HS-5 (cell line): ENCODE measurements at regions not wholly inside any gene's neighbourhood (a gene's known extent, or its start where the extent isn't known, plus 50 kb on each side); places are given as distances from the start of the nearest gene placed in this dataset.

ENCODE experiments used
- DNase-seq: peaks from one replicate; pipeline ENCODE4 v3.0.0-alpha.2; 2012; ENCODE audit warnings: low read depth

DNA sequence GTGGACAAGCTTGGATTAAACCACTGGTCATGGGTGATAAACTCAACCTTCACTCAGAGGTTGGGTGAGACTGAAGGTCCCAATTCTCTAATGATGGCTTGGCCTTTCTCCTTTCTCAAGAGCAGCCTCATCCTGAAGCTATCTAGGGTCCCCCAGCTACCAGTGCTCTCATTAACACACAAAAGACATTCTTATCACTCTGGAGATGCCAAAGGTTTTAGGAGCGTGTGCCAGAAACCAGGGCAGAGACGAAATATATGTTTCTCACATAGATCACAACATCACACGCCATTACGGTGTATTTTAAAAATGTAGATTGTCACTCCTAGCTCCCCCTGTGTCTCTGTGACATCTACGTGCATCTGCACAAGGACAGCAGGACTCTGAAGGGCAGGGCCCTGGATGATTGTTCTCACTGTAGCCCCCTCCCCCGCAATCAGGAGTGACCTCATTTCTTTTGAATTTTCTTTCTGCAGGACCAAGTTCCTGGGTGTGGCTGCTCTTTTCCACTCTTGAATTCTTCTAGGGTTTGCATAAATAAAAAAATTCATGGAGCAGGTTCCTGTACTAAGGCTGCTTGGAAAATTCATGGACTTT lies 311.3 kb downstream of the GADD45G start:
- no peak for DNase-seq

DNA sequence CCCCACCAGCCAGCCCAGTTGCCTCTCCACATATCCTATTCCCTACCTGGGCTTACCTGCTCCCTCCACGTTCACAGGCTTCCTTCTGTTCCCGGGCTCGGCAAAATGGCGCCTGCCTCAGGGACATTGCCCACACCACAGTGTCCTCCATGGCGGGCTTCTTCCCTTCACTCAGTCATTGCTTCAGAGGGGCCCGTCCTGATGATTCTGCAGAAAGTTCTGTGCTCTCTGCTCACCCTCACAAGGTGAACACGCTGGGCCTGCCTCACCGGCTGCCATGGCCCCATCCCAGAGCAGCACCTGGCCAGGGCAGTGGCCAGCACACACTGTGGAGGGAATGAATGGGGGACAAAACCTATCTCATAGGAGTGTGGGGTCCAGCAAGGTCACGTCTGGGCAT lies 313.0 kb downstream of the GADD45G start:
- no peak for DNase-seq

DNA sequence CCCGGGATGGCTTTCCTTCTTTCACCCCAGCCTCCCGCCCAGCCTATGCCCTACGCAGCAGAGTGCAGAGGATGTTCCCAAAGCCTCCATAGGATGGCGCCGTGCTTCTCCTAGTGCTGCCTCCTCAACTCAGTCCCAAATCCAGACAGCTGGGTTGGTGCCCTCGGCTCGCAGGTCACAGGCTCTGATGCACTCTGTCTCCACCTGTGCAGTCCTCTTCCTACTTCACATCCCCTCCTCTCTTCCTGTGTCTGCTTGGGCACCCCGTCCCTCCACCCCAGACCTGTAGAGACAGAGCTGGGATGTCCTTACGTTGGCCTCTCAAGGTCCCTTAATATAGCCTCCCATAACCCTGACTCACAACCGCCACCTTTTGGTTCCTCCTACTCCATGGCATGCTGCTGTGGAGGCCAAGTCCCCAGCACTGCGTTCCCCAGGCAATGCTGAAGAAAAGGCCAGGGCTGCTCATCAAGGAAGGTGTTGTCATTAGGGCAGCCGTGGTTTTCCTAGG lies 314.4 kb downstream of the GADD45G start:
- no peak for DNase-seq

DNA sequence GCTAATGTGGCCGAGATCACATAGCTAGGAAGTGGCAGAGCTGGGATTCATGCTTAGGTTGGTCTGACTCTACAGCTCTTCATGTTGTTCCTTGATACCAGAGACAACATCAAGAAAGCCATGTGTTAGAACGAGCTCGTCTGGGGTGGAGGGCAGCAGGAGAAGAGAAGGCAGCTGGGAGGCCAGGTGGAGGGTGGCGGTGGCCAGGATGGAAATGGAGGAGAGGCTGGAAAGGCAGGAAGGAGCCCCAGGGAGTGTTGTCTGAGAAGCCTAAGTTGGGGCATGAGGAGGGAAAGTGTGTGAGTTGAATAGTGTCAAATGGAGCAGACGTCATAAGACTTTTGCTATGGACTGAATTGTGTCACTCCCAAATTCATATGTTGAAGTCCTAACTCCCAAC lies 315.3 kb downstream of the GADD45G start:
- DNase-seq = no peak

DNA sequence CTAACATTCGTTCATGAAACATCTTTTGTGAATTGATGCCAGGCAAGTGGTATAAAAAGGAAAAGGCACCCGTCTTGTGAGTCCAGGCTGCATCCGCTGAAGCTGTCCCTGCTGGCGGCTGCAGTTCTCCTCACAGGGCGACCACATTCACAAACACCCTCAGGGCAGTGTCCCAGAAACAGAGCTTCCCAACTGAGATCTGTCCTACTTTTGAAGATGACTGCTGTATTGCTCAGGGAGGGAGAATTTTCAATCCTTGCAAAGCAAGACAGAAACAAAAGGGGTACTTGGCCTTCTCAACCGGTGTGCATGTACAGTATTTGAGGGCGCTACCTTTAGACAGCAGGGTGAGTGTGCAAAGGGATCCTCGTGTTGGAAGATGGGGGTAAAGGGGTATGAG lies 316.1 kb downstream of the GADD45G start:
- DNase-seq = no peak

DNA sequence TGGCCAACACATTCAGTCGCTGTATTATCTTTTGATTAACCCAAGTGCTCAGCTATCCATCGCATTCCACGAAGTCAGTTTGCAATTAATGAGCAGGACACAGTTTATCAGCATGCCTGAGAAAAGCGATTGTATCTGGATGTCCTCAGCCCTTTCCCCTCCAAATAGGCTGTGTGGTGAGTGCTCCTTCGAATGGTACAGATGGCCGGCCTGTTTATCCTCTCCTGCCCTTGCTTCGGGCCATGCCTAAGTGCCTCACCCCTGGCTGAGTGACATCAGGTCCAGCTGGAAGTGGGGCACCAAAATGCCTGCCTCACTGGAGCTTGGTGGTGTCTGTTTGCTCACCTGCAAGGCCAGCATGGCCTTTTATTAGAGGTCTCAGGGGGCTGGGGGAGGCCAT lies 317.3 kb downstream of the GADD45G start:
- DNase-seq = no peak

DNA sequence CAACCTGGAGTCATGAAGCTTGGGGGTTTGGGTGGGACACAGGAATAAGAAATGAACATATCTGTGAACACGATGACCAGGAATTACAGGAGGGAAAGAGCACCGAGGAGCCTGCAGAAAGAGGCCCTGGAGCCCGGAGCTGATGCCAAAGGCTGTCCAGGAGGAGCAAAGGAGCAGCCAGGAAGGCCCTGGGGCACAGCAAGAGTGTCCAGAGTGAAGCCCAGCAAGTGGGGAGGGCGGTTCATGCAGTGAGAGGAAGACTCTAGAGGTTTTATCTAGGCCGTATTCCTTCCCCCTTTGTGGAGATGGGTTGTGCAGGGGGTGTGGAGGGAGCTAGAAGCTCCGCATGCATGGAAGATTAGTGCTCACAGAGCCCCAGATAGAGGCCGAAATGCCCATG lies 318.4 kb downstream of the GADD45G start:
- no peak for DNase-seq

DNA sequence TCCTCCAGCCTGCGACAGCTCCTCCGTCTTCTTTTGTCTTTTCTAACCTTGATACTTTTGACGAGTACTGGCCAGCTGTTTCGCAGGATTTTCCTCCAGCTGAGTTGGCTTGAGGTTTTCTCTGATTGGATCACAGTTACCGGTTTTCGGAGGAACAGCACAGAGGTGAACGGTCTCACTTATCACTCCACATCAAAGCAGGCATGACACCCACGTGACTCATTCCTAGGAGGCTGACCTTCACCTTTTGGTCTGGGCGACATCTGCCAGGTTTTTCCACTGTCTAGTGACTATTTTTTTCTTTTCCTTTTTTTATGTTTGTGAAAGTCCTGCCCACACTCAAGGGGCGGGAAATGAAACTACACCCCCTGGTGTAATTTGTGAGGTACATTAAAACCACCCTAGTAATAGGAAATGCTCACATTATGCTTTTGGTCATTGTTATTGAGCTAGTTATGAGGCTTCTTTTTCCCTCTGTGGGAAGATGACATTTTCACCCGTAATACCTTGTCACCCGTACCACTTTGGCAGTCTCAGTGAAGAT lies 319.2 kb downstream of the GADD45G start:
- DNase-seq = no peak

DNA sequence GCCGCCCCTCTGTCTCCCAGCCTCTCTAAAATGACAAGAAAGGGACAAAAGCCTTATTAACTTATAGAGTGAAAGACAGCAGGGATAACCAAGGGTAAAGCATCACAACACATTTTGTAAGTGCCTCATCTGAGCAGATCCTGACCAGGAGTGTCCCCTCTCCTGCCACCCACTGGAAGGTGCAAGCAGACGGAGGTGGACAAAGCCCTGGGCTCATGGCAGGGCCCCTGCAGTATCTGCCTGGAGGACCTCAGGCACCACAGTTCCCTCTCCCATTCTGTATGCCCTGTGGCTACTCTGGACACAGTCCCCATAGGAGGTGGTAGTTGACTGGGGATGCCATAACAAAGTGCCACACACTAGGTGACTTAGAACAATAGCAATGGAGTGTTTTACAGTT lies 319.8 kb downstream of the GADD45G start:
- DNase-seq = no peak

DNA sequence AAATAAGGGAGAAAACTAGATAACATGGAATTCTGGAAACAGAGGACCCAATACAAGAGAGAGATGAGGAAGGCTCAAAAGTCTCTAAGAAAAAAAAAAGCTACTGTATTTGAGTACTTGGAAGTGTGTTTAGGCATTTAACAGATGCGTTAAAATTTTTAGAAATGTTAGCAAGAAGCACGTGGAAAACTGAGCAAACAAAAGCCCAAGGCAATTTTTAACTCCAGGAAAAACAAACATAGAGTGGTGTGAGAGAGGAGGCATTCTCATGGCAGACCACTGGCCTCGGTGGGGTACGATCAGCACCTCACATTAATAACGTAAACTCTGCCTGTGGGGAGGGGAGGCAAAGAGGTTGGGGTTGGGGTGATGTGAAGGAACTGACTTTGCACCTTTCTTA lies 321.4 kb downstream of the GADD45G start:
- DNase-seq = no peak

DNA sequence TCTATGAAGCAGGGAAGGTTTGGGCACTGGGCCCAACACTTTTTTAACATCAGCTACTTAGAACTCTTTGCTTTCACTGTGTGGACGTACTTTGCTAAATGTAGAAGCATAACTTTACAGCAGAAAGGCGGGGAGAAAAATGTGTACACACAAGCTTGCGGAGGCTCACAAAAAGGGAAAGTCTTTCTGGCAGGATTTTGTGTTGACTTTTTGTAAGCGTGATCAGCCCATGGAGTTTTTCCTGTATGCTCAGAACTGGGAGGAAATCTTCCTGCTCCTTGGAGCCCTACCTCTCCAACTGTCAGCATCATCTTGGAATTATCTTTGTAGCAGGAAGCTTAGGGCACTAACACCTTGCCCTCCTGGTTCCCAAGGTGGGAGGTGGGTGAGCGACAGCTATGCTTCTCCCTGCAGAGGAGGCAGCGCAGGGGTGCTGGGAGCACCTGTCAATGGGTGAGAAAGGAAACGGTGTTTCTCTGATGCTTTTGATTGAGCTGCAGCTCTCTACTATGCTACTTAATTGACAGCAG lies 321.9 kb downstream of the GADD45G start:
- no peak for DNase-seq

DNA sequence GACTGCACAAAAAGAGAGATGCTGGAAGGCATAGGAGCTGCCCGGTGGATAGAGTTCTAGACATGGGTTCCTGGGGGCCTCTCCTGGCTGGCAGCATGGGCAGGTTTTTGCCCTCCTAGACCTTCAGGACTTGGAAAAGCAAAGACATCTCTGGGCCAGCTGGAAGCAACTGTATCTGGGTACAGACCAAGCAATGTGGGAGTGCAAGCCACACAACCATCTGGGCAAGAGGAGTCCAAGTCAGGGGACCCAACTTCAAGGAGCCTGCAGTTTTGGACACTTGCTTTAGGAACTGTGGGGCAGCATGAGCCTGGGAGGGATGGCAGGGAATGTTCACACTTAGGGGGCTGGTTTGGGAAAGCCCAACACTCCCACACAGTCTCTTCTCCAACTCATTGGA lies 323.3 kb downstream of the GADD45G start:
- DNase-seq = no peak

DNA sequence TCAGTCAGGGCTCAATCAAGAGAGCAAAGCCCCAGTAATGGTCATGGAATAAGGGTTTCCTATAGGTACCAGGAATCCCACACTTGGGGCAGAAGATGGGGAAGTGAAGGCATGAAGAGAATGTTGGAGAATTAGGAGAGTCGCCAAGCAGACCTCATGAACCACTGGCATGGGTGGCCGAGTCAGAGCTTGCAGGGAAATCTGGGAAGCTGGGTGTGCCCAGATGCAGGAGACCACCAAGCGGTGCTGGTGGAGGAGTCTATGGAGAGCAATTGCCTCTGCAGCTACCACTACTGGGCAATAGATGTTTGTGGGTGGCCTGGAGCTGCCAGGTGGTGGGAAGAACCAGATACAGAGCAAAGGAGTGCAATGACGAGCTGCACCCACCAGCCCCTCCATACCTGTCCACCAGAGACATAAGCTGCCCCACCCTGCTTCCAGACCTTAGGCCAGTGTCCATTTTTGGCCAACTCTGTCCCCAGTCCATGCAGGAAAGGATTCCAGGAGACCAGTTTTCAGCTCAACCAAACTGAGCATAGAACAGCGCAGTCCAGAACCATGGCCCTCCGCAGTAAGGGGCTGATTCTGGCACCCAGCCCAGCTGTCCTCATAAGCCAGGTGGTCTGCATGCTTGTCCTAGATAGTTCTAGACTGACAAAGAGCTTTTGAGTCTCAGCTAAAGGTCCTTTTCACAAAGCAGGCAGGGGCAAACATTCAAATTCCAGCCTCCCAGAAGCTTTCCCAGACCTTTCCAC lies 323.9 kb downstream of the GADD45G start:
- no peak for DNase-seq

DNA sequence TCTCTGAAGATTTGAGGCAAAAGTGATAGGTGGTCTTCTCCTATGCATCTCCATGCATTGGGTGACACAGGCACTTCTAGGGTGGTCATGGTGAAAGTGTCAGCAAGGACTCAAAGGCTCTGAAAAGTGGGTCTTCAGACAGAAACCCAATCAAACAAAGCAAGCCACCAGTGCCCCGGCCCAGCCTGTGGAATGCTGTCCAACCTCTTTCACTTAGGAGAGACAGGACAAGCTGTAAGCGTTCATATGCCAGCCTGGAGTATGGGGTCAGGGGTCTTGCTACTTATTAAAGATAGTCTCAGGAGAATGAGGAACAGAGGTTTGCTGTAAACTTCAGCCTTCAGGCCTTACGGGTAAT lies 324.5 kb downstream of the GADD45G start:
- no peak for DNase-seq

DNA sequence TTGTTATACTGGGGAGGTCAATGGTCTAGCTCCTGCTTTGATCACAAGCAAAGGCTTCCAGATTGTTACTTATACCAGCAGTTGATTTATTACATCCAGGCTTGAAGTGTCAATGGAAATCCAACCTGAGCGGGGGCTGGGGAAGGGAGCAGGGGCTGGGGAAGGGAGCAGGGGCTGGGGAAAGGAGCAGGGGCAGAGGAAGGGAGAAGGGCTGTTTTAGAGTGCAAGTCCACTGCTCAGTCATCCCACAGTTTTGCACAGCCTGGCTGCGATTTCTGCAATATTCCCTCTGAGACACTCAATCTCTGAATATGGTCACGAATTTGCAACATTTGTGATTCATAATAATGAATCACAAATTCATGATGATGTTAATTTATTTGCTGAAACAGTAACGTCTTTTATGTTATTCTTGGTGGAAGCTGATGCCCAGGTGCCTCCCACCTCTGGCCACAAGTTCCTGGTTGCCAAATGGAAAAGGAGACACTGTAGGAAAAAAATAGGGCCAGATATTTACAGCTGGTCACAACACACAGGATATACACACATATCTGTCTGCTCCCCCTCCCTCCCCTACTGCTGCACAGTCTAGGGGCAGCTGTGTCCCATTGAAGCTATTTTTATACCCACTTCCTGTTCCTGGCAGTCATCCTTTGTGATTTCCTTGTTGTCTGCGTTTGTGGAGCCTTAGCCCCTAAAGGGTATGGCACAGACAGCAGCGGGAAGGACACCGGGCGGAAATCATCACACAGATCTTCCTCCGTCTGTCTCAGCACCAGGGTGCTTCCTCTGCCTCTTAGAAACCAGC lies 325.1 kb downstream of the GADD45G start:
- DNase-seq = no peak

DNA sequence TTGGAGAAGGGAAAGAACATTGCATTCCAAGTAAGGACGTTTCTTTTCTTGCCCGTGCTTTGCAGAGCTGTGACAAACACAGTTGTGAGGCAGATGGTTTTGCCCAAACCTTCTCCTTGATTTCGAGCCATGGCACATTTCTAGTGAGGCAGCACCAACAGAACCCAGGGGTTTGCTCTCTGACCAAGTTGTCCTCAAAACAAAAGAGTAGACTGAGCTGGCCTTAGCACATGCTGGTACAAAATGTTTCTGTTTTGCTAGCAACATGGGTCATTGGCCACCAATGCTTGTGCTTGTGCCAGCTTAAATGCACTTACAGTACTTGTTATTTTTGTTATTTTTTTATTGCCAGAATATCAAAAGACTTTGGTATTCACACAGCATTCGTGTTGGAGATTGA lies 328.8 kb downstream of the GADD45G start:
- no peak for DNase-seq

DNA sequence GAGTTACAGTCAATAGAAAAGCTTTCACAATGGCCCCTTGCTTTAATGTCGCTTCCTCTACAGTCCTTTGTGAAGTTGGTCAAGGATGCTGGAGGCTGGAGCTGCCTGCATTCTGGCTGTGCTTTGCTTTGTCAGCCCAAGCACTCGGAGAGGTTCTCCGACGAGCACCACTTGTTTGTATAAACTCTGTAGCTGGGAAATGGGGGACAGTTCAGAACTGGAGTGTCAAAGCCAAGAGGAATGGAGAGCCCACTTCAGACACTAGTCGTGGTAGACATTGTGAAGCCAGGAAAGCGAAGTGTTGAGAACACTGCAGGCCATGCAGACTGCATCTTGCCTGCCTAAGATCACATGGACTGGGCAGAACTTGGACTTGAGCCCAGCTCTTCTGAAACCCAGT lies 330.3 kb downstream of the GADD45G start:
- DNase-seq = no peak

DNA sequence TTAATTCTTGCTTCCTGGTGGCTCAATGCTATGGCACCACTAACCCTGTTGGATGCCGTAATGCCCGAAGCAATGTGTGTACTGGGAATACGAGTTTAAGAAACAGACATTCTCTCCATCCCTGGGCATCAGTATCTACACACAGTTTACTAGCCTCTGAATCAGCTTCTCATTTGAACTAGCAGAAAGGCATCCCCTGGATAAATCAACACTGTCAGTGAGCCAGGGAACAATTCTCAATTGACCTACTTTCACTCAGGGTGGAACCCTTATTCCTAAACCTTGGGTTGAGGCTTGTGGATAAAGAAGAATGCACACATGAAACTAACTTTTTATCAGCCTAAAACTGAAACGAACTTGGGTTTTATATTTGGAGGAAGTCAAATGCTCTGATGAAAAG lies 331.0 kb downstream of the GADD45G start:
- DNase-seq = no peak

DNA sequence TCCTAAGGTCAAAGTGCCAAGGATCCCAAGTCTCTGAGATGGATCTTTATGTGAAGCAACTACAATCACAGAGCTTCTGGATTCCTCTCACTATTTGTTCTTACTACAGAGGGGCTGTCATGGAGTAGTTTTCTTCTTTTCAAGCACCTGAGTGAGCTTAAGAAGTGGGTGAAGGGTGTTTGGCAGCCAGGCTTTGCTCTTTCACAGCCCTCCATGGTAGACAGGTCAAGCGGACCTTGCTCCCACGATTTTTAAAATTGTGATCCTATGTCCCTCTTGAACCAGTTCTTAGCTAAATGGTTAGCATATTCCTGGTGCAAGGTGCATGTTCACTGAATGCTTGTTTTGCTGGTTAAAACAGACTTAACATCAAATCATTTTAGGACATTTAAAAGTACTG lies 332.2 kb downstream of the GADD45G start:
- DNase-seq = no peak

DNA sequence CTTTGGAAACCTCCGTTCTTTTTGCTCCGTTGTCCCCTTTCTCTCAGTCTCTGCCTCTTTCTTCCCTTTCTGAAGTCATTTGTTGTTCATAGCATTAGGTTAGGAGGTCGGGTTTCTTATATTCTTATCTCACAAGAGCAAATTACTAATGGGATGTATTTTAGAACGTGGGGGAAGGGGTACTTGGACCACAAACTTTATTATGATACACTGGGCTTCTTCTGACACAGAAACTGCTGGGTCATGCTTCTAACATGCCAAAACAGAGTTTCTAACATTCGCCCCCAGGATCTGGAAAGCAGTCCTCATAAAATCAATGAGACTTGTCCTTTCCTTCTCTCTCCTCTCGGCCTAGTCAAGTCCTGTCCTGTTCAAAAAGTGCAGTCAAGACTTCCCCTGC lies 334.4 kb downstream of the GADD45G start:
- DNase-seq = no peak

DNA sequence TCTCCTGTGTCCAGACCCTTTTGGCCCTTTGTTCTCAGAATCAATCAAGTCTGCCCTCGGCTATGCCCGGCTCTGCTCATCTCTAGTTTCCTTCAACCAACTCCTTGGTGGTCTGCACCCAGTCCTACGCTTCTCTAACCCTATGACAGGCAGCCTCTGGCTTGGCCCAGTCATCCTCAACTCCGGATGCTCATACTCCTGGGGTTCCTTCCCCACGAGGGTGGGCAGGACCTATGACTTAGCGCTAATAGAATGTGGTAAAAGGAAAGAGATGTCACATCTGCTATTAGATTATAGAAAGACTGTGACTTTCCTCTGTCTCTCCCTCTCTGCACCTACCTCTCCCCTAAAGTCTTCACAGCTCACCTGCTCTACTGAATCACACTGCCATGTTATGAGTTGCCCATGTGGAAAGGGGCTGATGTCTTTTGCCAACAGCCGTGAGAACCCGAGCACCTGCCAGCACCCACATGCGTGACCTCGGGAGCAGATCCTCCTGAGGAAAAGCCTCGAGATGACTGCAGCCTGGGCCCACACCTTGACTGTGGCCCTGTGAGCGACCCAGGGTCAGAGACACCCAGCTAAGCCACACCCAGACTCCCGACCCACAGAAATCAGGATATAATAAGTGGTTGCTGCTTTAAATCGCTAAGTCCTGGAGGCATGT lies 334.9 kb downstream of the GADD45G start:
- no peak for DNase-seq

DNA sequence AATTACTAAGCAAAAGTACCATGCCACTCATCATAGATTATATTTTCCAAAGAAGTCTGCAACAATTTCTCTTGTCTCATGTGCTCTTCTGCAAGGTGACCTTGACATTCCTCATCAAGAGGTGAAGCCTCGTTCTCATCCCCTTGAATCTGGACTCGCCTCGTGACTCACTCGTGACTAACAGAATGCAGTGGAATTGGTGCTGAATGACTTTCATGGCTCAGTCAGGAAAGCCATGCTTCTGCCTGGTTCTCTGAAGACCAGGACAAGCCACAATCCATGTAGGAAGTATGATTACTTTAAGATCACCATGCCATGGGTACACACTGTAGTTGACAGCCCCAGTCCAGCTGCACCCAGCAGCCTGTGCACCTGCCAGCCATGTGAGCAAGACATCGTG lies 335.8 kb downstream of the GADD45G start:
- DNase-seq = no peak
